ENCODE measurements at regions not wholly inside any gene's neighbourhood (a gene's known extent, or its start where the extent isn't known, plus 50 kb on each side); places are given as distances from the start of the nearest gene placed in this dataset.

DNA sequence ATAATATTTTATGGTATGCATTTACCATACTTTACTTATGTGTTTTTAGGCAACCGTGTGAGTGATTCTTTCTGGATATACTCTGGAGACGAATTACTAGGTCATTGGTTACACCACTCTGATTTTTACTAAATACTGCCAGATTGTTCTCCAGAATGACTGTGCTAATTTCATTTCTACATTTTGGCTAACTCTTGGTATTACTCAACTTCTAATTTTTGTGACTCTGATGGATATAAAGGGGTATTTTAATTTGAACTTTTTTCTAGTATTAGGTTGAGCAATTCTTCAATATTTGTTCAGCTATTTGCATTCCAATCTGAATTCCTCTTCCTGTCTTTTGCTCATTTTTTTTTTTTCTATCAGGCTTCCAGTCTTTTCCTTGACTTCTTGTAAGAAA, 223.6 kb downstream of the MDFIC start:
- Histone ChIP-seq H4K91ac (replicated peaks; ENCODE audit: insufficient read length, low read length) (no peak overlapping the region), H3K79me1 (ENCODE audit: low read depth, low read length) (no peaks in the 10 kb centered on the region), H2BK20ac (ENCODE audit: low read length) (no peak overlapping the region), H3K23me2 (ENCODE audit: low read depth, low read length) (no peaks in the 10 kb centered on the region), H3K9ac (replicated peaks in 1 of 4; ENCODE audit: extremely low read depth in 1 of 4, low read depth in 3 of 4, low read length in 3 of 4) (no peak overlapping the region), H3K4me3 (ENCODE audit: extremely low read depth in 1 of 4, insufficient read depth in 2 of 4, low read depth in 3 of 4, low read length in 4 of 4) (no peak overlapping the region), H3K27me3 (replicated peaks in 1 of 4; ENCODE audit: control insufficient read depth in 3 of 4, extremely low read depth in 1 of 4, insufficient read depth in 3 of 4, low read length in 3 of 4) (no peaks in the 10 kb centered on the region), H2BK12ac (ENCODE audit: low read depth, low read length) (no peak overlapping the region), H3K23ac (ENCODE audit: insufficient read length) (no peak overlapping the region), H2BK5ac (ENCODE audit: low read depth, low read length) (no peak overlapping the region), H2AFZ (ENCODE audit: low read length) (no peak overlapping the region), H3K27ac (ENCODE audit: low read depth, low read length) (no peak overlapping the region), H3K56ac (replicated peaks; ENCODE audit: insufficient read length, low read depth, low read length) (no peak overlapping the region), H2AK5ac (ENCODE audit: low read depth, low read length) (no peak overlapping the region), H4K8ac (ENCODE audit: extremely low read depth, insufficient read depth, low read length) (no peak overlapping the region), H3K4me1 (replicated peaks in 1 of 4; ENCODE audit: control insufficient read depth in 3 of 4, insufficient read depth in 4 of 4, low read length in 3 of 4) (no peaks in the 10 kb centered on the region), H3K36me3 (ENCODE audit: control insufficient read depth in 2 of 4, insufficient read depth in 4 of 4, low read length in 3 of 4) (no peaks in the 10 kb centered on the region), H3K4me2 (ENCODE audit: insufficient read depth in 1 of 2, low read depth in 2 of 2, low read length in 2 of 2) (no peak overlapping the region), H4K20me1 (replicated peaks in 1 of 2; ENCODE audit: control insufficient read depth in 1 of 2, insufficient read depth in 2 of 2, low read length in 2 of 2) (no peaks in the 10 kb centered on the region), H3K9me3 (ENCODE audit: insufficient read depth in 2 of 2, low read depth in 1 of 2, low read length in 1 of 2) (no peaks in the 10 kb centered on the region), H2BK120ac (replicated peaks; ENCODE audit: low read depth, low read length) (no peak overlapping the region), H3K79me2 (ENCODE audit: control insufficient read depth in 1 of 2, insufficient read depth in 2 of 2, low read length in 2 of 2) (no peaks in the 10 kb centered on the region), H3K18ac (ENCODE audit: extremely low read depth, low read length) (no peak overlapping the region), H3K4ac (replicated peaks; ENCODE audit: insufficient read length, low read depth, low read length) (no peak overlapping the region), H2BK15ac (ENCODE audit: low read length) (no peak overlapping the region), H4K5ac (ENCODE audit: insufficient read length, low read depth, low read length) (no peak overlapping the region), H3K14ac (ENCODE audit: insufficient read length) (no peak overlapping the region)
- FAIRE-seq = no peak
- no peak for DNase-seq (ENCODE audit: low read depth in 1 of 2, low spot score in 2 of 2)
- WGBS, 2 experiments (ENCODE audit: extremely low coverage in 1 of 2, insufficient coverage in 1 of 2, insufficient read length in 1 of 2, insufficient replicate concordance in 2 of 2, low coverage in 1 of 2, low lambda C conversion rate in 2 of 2, missing lambda C conversion rate in 1 of 2) = 66% methylated on average over 2 of the region's 2 CpGs; no CpG with 5 or more reads in 1 of the 2 experiments
- POLR2A ChIA-PET (ENCODE audit: partially characterized antibody) = no interaction called here
- TF ChIP-seq TAF7 (optimal IDR thresholded peaks at IDR 0.05; ENCODE audit: borderline replicate concordance, low read depth, low read length) = no peak
- TF ChIP-seq BRCA1 (IDR thresholded peaks at IDR 0.05; ENCODE audit: low read depth, low read length) = no peak
- TF ChIP-seq BACH1 (IDR thresholded peaks at IDR 0.05; ENCODE audit: low read length) = no peak
- TF ChIP-seq POU5F1 (IDR thresholded peaks at IDR 0.05; ENCODE audit: low read depth, low read length) = no peak
- TF ChIP-seq CHD2 (IDR thresholded peaks at IDR 0.05; ENCODE audit: low read length) = no peak
- TF ChIP-seq SIRT6 (IDR thresholded peaks at IDR 0.05; ENCODE audit: low read length) = no peak
- CTCF ChIA-PET (ENCODE audit: partially characterized antibody) = no interaction called here
